IMR-90 (cell line): ENCODE measurements at regions not wholly inside any gene's neighbourhood (a gene's known extent, or its start where the extent isn't known, plus 50 kb on each side); places are given as distances from the start of the nearest gene placed in this dataset.

Source experiments
- CTCF ChIP-seq: conservative IDR thresholded peaks from 2 replicates; pipeline ENCODE4 v1.5.1; 2012; ENCODE audit warnings: mild to moderate bottlenecking, low read depth, low read length, improper control_type of control experiment
- MAZ ChIP-seq: IDR thresholded peaks from 2 replicates; pipeline ENCODE4 v1.6.1; 2012; ENCODE audit warnings: low read depth, mild to moderate bottlenecking, low read length, improper control_type of control experiment, moderate library complexity, borderline replicate concordance
- POLR2A ChIP-seq: IDR thresholded peaks from 2 replicates; pipeline ENCODE4 v1.6.1; 2012; ENCODE audit warnings: mild to moderate bottlenecking, low read depth, low read length

- TF ChIP-seq CTCF = no peak
- TF ChIP-seq MAZ = no peak
- no peak for TF ChIP-seq POLR2A
Observed at GRCh38 chr4:108502356-108502755, 118.0 kb upstream of the RPL34 start.
